ENCODE measurements at regions not wholly inside any gene's neighbourhood (a gene's known extent, or its start where the extent isn't known, plus 50 kb on each side); places are given as distances from the start of the nearest gene placed in this dataset.

DNA sequence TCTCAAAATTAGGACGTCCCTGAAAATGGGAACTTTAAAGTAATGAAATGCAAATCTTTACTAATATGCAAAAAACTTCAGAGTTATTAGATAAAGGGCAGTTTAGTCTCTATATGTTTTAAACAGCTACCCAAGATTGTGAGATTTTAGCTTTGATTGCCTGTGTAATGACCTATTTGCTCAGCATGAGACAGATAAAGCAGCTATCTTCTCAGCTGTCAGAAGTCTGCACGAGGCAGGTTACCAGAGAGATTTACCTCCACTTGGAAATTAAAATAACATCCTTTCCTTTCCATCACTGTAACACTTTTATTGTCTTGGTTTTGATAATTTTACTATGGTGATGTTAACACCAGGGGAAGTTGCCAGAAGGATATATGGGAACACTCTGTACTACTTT is 436.6 kb upstream of the OPRM1 start:
- TF ChIP-seq, protein P1, sequence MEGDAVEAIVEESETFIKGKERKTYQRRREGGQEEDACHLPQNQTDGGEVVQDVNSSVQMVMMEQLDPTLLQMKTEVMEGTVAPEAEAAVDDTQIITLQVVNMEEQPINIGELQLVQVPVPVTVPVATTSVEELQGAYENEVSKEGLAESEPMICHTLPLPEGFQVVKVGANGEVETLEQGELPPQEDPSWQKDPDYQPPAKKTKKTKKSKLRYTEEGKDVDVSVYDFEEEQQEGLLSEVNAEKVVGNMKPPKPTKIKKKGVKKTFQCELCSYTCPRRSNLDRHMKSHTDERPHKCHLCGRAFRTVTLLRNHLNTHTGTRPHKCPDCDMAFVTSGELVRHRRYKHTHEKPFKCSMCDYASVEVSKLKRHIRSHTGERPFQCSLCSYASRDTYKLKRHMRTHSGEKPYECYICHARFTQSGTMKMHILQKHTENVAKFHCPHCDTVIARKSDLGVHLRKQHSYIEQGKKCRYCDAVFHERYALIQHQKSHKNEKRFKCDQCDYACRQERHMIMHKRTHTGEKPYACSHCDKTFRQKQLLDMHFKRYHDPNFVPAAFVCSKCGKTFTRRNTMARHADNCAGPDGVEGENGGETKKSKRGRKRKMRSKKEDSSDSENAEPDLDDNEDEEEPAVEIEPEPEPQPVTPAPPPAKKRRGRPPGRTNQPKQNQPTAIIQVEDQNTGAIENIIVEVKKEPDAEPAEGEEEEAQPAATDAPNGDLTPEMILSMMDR (IDR thresholded peaks at IDR 0.05) = no peak
- TF ChIP-seq POLR2AphosphoS5 (IDR thresholded peaks at IDR 0.05) (no peak), POLR2A (IDR thresholded peaks at IDR 0.05) (no peak)

Measured in breast epithelium (tissue), 3 donors.